Spleen (tissue), 7 donors: ENCODE measurements at regions not wholly inside any gene's neighbourhood (a gene's known extent, or its start where the extent isn't known, plus 50 kb on each side); places are given as distances from the start of the nearest gene placed in this dataset.

Experiments
- CTCF ChIP-seq, 11 experiments: fragments of 200-600 bp in 7 of 11; fragments of 450-650 bp in 4 of 11; sonication (generic) in 4 of 11; IDR thresholded peaks in 8 of 11; conservative IDR thresholded peaks in 3 of 11; 1 replicate in 7 of 11; 2 replicates in 4 of 11; pipeline versions ENCODE4 v1.4.0 to v1.8.0; 2016 to 2021; ENCODE audit warnings: antibody characterized with exemption in 11 of 11, inconsistent platforms in 4 of 11, mild to moderate bottlenecking in 1 of 11
- POLR2A ChIP-seq, 3 donors: fragments of 450-650 bp; IDR thresholded peaks; one replicate each; pipeline ENCODE4 v1.5.1; 2017; ENCODE audit warnings: antibody characterized with exemption in 3 of 3, mild to moderate bottlenecking in 1 of 3
- POLR2AphosphoS5 ChIP-seq, 3 donors: sonication (generic); formaldehyde crosslinking; IDR thresholded peaks; one replicate each; pipeline ENCODE4 v1.5.1; 2017; ENCODE audit warnings: antibody characterized with exemption in 3 of 3
- donor health status: DM: no; HTN: no; CAD: no; lungs with moderate emphysema.
- donor health status: DM: no; HTN: no; CAD: no.
- donor health status: DM: no; HTN: no; CAD: no.

GRCh38 chr18:51813740-51814139 lies 526.3 kb upstream of the DCC start:
- TF ChIP-seq CTCF (IDR thresholded peaks at IDR 0.05 in 8 of 11, conservative IDR thresholded peaks at IDR 0.05 in 3 of 11) (no peak), POLR2AphosphoS5 (IDR thresholded peaks at IDR 0.05) (no peak), POLR2A (IDR thresholded peaks at IDR 0.05) (no peak)
